ENCODE measurements at regions not wholly inside any gene's neighbourhood (a gene's known extent, or its start where the extent isn't known, plus 50 kb on each side); places are given as distances from the start of the nearest gene placed in this dataset.

DNA sequence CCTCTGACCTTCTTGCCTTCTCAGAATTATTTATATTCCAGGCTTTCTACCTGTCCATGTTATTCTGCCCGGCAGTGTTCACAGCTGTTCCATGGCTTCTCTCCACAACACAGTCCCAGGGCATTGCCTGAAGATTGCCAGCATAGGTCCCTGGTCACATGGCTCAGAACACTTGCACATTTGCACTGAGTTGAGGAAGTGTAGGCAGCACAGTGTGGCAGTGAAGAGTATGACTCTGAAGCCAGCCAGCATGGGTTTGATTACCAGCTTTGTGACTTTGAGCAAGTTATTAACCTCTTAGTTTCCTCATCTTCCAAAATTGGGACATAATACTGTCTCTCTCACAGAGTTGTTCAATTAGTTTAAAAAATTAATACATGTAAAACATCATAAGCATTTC, 73.2 kb upstream of the NEUROD6 start:
- no peaks in the 10 kb centered on the region for H3K4me1 ChIP-seq (replicated peaks)
- WGBS: 85% methylated on average over 1 of the region's 1 CpG
- H3K9me3 ChIP-seq: no peaks in the 10 kb centered on the region
- TF ChIP-seq POLR2A (IDR thresholded peaks at IDR 0.05) (no peak), POLR2AphosphoS5 (IDR thresholded peaks at IDR 0.05) (no peak)
- TF ChIP-seq, protein P1, sequence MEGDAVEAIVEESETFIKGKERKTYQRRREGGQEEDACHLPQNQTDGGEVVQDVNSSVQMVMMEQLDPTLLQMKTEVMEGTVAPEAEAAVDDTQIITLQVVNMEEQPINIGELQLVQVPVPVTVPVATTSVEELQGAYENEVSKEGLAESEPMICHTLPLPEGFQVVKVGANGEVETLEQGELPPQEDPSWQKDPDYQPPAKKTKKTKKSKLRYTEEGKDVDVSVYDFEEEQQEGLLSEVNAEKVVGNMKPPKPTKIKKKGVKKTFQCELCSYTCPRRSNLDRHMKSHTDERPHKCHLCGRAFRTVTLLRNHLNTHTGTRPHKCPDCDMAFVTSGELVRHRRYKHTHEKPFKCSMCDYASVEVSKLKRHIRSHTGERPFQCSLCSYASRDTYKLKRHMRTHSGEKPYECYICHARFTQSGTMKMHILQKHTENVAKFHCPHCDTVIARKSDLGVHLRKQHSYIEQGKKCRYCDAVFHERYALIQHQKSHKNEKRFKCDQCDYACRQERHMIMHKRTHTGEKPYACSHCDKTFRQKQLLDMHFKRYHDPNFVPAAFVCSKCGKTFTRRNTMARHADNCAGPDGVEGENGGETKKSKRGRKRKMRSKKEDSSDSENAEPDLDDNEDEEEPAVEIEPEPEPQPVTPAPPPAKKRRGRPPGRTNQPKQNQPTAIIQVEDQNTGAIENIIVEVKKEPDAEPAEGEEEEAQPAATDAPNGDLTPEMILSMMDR (IDR thresholded peaks at IDR 0.05): no peak
- DNase-seq (ENCODE audit: low spot score): no peak
- H3K27me3 ChIP-seq (replicated peaks; ENCODE audit: insufficient read depth): no peaks in the 10 kb centered on the region
- intact Hi-C loops (cut with DNase I): no loop called here
- H3K27ac ChIP-seq: no peak overlapping the region
- no peaks in the 10 kb centered on the region for H3K36me3 ChIP-seq
- no peak overlapping the region for H3K4me3 ChIP-seq

DNA sequence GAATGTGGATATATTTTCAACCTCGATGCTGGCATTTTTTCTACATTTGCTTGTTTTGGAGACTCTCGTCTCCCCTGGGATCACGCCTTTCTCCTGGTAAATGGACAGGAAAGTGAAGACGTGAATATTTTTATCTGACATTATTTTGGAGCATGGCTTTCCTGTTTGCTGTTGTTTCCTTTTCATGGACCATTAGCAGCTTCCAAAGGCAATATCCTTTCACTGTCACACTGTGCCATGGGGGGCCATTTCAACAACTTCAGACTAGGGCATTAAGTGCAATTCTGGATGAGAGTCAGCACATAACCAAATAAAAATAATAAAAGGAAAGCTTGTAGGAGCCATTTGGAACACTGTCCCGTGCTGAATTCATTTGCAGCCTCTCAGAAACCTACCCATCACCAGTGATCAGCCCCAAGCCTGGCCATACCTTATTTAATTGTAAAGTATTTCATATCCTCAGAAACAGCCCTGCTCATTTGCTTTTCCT, 75.9 kb upstream of the NEUROD6 start:
- H3K4me3 ChIP-seq: no peak overlapping the region

GRCh38 chr7:31418928-31419327, 78.4 kb upstream of the NEUROD6 start:
- TF ChIP-seq POLR2AphosphoS5 (IDR thresholded peaks at IDR 0.05): no peak
- TF ChIP-seq, protein P1 (IDR thresholded peaks at IDR 0.05): no peak
- TF ChIP-seq POLR2A (IDR thresholded peaks at IDR 0.05): no peak
- intact Hi-C loops (cut with DNase I): no loop called here
- WGBS: 90% methylated on average over 2 of the region's 2 CpGs

More for the DNA sequence above, 75.9 kb upstream of the NEUROD6 start:
- TF ChIP-seq POLR2AphosphoS5 (IDR thresholded peaks at IDR 0.05) (no peak), POLR2A (IDR thresholded peaks at IDR 0.05) (no peak)
- TF ChIP-seq, protein P1 (IDR thresholded peaks at IDR 0.05): no peak
- no peak for DNase-seq (ENCODE audit: low spot score)
- intact Hi-C loops (cut with DNase I): no loop called here
- Histone ChIP-seq H3K4me1 (replicated peaks) (no peaks in the 10 kb centered on the region), H3K27me3 (replicated peaks; ENCODE audit: insufficient read depth) (no peaks in the 10 kb centered on the region), H3K36me3 (no peaks in the 10 kb centered on the region), H3K9me3 (no peaks in the 10 kb centered on the region), H3K27ac (no peak overlapping the region)
- 61% methylated on average over 5 of the region's 5 CpGs for WGBS

DNA sequence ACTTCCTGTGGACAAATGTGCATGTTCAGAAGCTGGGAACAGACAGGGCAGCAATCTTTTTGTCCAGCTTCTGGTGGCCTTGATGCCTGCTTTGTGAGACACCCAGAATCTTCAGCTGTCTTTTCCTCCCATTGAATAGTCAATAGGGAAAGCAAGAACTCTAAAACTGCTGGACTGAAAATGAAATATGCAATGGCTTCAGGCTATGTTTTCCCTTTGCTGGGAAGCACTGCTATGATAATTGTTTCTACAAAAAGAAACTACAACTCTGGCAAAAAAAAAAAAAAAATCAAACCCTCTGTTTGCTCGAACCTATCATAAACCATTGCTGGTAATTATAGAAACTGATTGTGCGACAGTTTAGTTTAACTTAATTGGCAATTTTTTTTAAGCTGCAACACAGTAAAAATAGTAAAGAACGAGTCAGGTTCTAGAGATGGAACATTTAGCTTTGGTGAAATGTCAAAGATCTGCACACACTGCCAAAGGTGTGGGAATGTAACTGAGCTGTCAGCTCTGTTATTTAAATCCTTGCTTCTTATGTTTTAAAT, 79.1 kb upstream of the NEUROD6 start:
- Histone ChIP-seq H3K9me3 (no peaks in the 10 kb centered on the region), H3K27me3 (replicated peaks; ENCODE audit: insufficient read depth) (no peaks in the 10 kb centered on the region), H3K36me3 (no peaks in the 10 kb centered on the region), H3K27ac (no peak overlapping the region), H3K4me1 (replicated peaks) (no peaks in the 10 kb centered on the region), H3K4me3 (no peak overlapping the region)
- 37% methylated on average over 3 of the region's 3 CpGs for WGBS
- intact Hi-C loops (cut with DNase I): no loop called here
- no peak for DNase-seq (ENCODE audit: low spot score)
- no peak for TF ChIP-seq POLR2A (IDR thresholded peaks at IDR 0.05)
- TF ChIP-seq POLR2AphosphoS5 (IDR thresholded peaks at IDR 0.05): no peak
- TF ChIP-seq, protein P1 (IDR thresholded peaks at IDR 0.05): no peak

More at GRCh38 chr7:31418928-31419327, 78.4 kb upstream of the NEUROD6 start:
- Histone ChIP-seq H3K4me3 (no peak overlapping the region), H3K36me3 (no peaks in the 10 kb centered on the region), H3K27me3 (replicated peaks; ENCODE audit: insufficient read depth) (no peaks in the 10 kb centered on the region), H3K9me3 (no peaks in the 10 kb centered on the region), H3K4me1 (replicated peaks) (no peaks in the 10 kb centered on the region), H3K27ac (no peak overlapping the region)
- no peak for DNase-seq (ENCODE audit: low spot score)

DNA sequence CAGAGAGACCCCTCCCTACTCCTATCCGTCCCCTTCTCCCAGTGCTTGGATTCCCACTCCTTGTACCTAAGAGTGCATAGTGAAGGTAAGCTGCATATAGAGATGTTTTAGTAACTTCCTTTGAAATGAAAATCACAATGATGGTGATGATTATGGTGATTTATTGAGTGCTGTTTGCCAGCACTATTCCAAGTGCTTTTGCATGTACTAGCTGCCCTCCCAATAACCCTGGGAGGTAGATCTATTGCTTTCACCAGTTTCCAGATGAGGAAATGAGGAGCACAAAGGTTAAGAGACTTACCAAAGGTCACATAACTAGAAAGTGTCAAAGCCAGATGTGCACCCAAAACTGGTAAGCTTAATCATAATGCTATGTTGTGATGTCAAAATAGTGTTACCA, 80.4 kb upstream of the NEUROD6 start:
- H3K4me1 ChIP-seq (replicated peaks): no peaks in the 10 kb centered on the region
- DNase-seq (ENCODE audit: low spot score): no peak
- H3K27ac ChIP-seq: no peak overlapping the region
- intact Hi-C loops (cut with DNase I): no loop called here
- no peak overlapping the region for H3K4me3 ChIP-seq
- H3K36me3 ChIP-seq: no peaks in the 10 kb centered on the region
- no peaks in the 10 kb centered on the region for H3K9me3 ChIP-seq
- no peaks in the 10 kb centered on the region for H3K27me3 ChIP-seq (replicated peaks; ENCODE audit: insufficient read depth)
- TF ChIP-seq, protein P1 (IDR thresholded peaks at IDR 0.05): no peak
- no peak for TF ChIP-seq POLR2AphosphoS5 (IDR thresholded peaks at IDR 0.05)
- TF ChIP-seq POLR2A (IDR thresholded peaks at IDR 0.05): no peak
- 30% methylated on average over 1 of the region's 1 CpG for WGBS
